A673 (cell line): ENCODE measurements at regions not wholly inside any gene's neighbourhood (a gene's known extent, or its start where the extent isn't known, plus 50 kb on each side); places are given as distances from the start of the nearest gene placed in this dataset.

Experiments
- CTCF ChIP-seq: fragments of 300-800, 200-600 bp; sonication (generic); conservative IDR thresholded peaks from 2 replicates; pipeline ENCODE4 v1.5.1; 2017; ENCODE audit warnings: low read depth, mild to moderate bottlenecking, antibody characterized with exemption, low read length, moderate library complexity, mixed read lengths
- EZH2 ChIP-seq: fragments of 200-600 bp; sonication (generic); IDR thresholded peaks from 2 replicates; pipeline ENCODE4 v1.6.1; 2017; ENCODE audit warnings: borderline replicate concordance, low read depth, mild to moderate bottlenecking, mixed read lengths, antibody characterized with exemption, low read length; ENCODE audit not compliant: poor library complexity, severe bottlenecking

- TF ChIP-seq CTCF (no peak), EZH2 (no peak)
Measured at GRCh38 chr2:59076079-59076619, 835.0 kb upstream of the FANCL start.
